ENCODE measurements at regions not wholly inside any gene's neighbourhood (a gene's known extent, or its start where the extent isn't known, plus 50 kb on each side); places are given as distances from the start of the nearest gene placed in this dataset.

- TF ChIP-seq CTCF (IDR thresholded peaks at IDR 0.05; ENCODE audit: poor library complexity, severe bottlenecking) (no peak), POLR2AphosphoS5 (IDR thresholded peaks at IDR 0.05) (no peak), REST (IDR thresholded peaks at IDR 0.05; ENCODE audit: borderline replicate concordance) (no peak), EZH2 (IDR thresholded peaks at IDR 0.05; ENCODE audit: borderline replicate concordance, insufficient read depth, low read length, poor library complexity, severe bottlenecking) (no peak), TAF1 (IDR thresholded peaks at IDR 0.05; ENCODE audit: low read depth) (no peak)
Measured at GRCh38 chr16:59697761-59698160, 963.6 kb upstream of the GOT2 start.

Measured in neural cell (in vitro differentiated cells).